Esophagus squamous epithelium (tissue), 5 donors: ENCODE measurements at regions not wholly inside any gene's neighbourhood (a gene's known extent, or its start where the extent isn't known, plus 50 kb on each side); places are given as distances from the start of the nearest gene placed in this dataset.

Experiments
- DNase-seq: peaks from one replicate; lab custom pipeline; 2025; lab: John Stamatoyannopoulos, UW
- H3K27ac ChIP-seq, 4 donors: fragments of 200-600 bp; sonication (generic); one replicate each; pipeline ENCODE4 v1.5.1; 2016 to 2019; ENCODE audit warnings: mild to moderate bottlenecking in 1 of 4
- H3K27me3 ChIP-seq, 4 donors: fragments of 200-600 bp; sonication (generic); 1 replicate in 3 of 4; 2 replicates in 1 of 4; pipeline versions ENCODE4 v1.5.1 to v1.6.0; 2017 to 2021; ENCODE audit warnings: antibody characterized with exemption in 1 of 4
- H3K36me3 ChIP-seq, 3 donors: fragments of 200-600 bp; sonication (generic); one replicate each; pipeline ENCODE4 v1.5.1; 2016 to 2019
- H3K4me1 ChIP-seq, 3 donors: fragments of 200-600 bp; sonication (generic); one replicate each; pipeline ENCODE4 v1.5.1; 2017 to 2019
- H3K4me3 ChIP-seq, 4 donors: fragments of 200-600 bp; sonication (generic); 1 replicate in 3 of 4; 2 replicates in 1 of 4; pipeline ENCODE4 v1.5.1; 2016 to 2019; ENCODE audit warnings: mild to moderate bottlenecking in 2 of 4, moderate library complexity in 1 of 4
- H3K9me3 ChIP-seq, 3 donors: fragments of 200-600 bp; sonication (generic); one replicate each; pipeline ENCODE4 v1.5.1; 2016 to 2019
- POLR2A ChIP-seq, 4 donors: fragments of 450-650 bp; IDR thresholded peaks; one replicate each; pipeline ENCODE4 v1.6.1; 2017; ENCODE audit warnings: antibody characterized with exemption in 4 of 4, mild to moderate bottlenecking in 4 of 4, moderate library complexity in 3 of 4
- WGBS, 2 donors: methylation state at CpG; one replicate each; pipeline ENCODE4 v1.1.5; 2018; 5-methylcytosine and 5-hydroxymethylcytosine counted together
- intact Hi-C: fragments of 100-400 bp; cut with DNase I; formaldehyde crosslinking; loops from one replicate; pipeline ENCODE4 v1.15.0; 2022
- TF ChIP-seq, protein P1 (sequence below), 6 experiments: fragments of 450-650 bp in 4 of 6; fragments of 200-600 bp in 2 of 6; sonication (generic) in 2 of 6; IDR thresholded peaks; one replicate each; pipeline ENCODE4 v1.5.1; 2016 to 2019; ENCODE audit warnings: antibody characterized with exemption in 6 of 6, mild to moderate bottlenecking in 4 of 6, moderate library complexity in 4 of 6
- donor health status: DM: yes; HTN: yes; CAD: no.

DNA sequence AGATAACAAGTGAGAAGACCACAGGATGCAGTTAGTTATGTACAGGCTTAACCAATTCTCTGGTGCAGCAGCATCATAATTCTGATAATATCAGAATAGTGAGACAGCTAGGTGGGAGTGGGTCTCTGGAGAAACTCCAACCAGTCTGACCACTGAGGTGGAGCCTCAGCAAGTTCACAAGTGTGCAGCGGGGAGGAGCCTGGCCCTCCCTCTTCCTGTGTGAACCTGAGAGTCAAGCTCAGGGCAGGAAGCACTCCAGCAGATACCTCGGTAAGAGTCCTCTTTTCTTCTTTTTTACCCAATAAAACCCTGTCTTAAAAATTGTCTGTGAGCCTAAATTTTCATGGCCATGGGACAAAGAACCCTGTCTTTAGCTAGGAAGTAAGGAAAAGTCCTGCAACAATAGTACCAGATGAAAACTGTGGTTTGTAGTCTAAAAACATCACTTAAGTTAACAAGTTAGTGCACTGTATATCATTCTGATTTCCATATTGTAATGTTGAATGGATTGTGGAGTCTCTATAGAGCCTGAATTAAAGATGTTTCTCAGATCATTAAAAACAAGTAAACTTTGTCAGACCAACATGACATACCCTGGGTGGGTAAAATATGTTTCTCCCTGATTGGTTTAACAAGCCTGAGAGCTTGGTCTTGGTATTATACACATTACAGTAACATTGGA lies 370.8 kb downstream of the TMEM182 start:
- intact Hi-C loops, result no loop called here
- Histone ChIP-seq H3K27ac (no peak overlapping the region), H3K9me3 (peaks cover 0 to 5% (median 0%) of the 10 kb centered on the region in 3 donors), H3K4me3 (no peak overlapping the region), H3K27me3 (no peaks in the 10 kb centered on the region), H3K36me3 (no peaks in the 10 kb centered on the region), H3K4me1 (no peaks in the 10 kb centered on the region)
- no peak for DNase-seq
- 58 to 66% methylated on average over 2 of the region's 2 CpGs for WGBS, 2 donors
- TF ChIP-seq POLR2A (IDR thresholded peaks at IDR 0.05), result no peak
- TF ChIP-seq, protein P1, sequence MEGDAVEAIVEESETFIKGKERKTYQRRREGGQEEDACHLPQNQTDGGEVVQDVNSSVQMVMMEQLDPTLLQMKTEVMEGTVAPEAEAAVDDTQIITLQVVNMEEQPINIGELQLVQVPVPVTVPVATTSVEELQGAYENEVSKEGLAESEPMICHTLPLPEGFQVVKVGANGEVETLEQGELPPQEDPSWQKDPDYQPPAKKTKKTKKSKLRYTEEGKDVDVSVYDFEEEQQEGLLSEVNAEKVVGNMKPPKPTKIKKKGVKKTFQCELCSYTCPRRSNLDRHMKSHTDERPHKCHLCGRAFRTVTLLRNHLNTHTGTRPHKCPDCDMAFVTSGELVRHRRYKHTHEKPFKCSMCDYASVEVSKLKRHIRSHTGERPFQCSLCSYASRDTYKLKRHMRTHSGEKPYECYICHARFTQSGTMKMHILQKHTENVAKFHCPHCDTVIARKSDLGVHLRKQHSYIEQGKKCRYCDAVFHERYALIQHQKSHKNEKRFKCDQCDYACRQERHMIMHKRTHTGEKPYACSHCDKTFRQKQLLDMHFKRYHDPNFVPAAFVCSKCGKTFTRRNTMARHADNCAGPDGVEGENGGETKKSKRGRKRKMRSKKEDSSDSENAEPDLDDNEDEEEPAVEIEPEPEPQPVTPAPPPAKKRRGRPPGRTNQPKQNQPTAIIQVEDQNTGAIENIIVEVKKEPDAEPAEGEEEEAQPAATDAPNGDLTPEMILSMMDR (IDR thresholded peaks at IDR 0.05), result no peak

DNA sequence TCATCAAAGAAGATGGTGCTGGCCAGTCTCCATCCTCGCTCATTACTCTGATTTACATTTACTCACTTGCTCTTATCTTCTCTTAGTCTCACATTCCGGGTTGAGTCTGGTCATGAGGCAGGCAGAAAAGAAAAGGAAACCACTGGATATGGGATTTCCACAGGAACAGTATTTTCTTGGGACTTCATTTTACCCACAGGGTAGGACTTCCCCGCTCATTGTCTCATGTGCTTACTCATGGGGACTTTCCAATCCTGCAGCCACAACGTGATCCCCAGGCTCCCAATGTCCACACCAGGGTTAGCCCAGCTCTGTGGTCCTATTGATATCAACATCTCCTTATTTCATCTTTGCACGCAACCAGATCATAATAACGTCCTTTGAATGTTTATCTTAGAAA lies 373.8 kb downstream of the TMEM182 start:
- no peaks in the 10 kb centered on the region for H3K27me3 ChIP-seq
- H3K4me1 ChIP-seq, result no peaks in the 10 kb centered on the region
- no peak for DNase-seq
- peaks cover 0 to 5% (median 0%) of the 10 kb centered on the region in 3 donors for H3K9me3 ChIP-seq
- intact Hi-C loops, result no loop called here
- no peaks in the 10 kb centered on the region for H3K36me3 ChIP-seq
- H3K27ac ChIP-seq, result no peak overlapping the region
- 45 to 56% methylated on average over 6 of the region's 6 CpGs for WGBS, 2 donors
- H3K4me3 ChIP-seq, result no peak overlapping the region
- no peak for TF ChIP-seq POLR2A (IDR thresholded peaks at IDR 0.05)
- TF ChIP-seq, protein P1 (IDR thresholded peaks at IDR 0.05), result no peak

DNA sequence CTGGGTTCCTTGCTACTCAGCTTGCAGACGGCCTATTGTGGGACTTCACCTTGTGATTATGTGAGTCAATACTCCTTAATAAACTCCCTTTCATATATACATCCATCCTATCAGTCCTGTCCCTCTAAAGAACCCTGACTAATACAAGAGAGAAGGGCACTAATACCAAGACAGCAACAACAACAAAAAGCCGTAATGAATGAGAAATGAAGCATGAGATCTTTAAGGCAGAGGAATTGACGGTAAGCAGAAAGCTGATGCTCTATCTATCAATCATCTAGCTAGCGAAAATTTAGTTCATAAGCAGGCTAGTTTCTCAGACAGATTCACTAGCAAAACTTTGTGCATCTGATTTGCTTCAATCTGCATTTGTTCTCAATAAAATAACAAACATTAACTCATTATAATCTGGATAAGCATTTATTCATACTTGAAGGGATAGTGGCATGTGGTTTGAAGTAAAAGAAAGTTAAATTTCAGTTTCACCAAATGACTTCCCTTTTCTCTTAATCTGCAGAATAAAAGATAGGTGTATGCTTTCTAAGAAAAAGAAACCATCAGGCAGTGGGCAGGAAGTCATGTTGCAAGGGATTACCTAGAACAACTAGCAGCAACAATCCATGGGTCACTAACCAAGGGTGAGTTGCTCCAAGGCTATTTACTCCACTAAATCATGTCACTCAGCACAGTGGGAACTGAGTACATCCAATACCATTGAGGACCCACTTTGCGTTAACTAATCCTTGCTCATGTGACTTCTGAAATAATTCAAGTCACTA lies 376.5 kb downstream of the TMEM182 start:
- Histone ChIP-seq H3K27ac (no peak overlapping the region), H3K27me3 (no peaks in the 10 kb centered on the region), H3K4me1 (no peaks in the 10 kb centered on the region), H3K4me3 (no peak overlapping the region), H3K9me3 (peaks cover 0 to 5% (median 0%) of the 10 kb centered on the region in 3 donors), H3K36me3 (no peaks in the 10 kb centered on the region)
- 78 to 79% methylated on average over 5 of the region's 5 CpGs for WGBS, 2 donors
- no peak for DNase-seq
- intact Hi-C loops, result no loop called here
- no peak for TF ChIP-seq POLR2A (IDR thresholded peaks at IDR 0.05)
- TF ChIP-seq, protein P1 (IDR thresholded peaks at IDR 0.05), result no peak

DNA sequence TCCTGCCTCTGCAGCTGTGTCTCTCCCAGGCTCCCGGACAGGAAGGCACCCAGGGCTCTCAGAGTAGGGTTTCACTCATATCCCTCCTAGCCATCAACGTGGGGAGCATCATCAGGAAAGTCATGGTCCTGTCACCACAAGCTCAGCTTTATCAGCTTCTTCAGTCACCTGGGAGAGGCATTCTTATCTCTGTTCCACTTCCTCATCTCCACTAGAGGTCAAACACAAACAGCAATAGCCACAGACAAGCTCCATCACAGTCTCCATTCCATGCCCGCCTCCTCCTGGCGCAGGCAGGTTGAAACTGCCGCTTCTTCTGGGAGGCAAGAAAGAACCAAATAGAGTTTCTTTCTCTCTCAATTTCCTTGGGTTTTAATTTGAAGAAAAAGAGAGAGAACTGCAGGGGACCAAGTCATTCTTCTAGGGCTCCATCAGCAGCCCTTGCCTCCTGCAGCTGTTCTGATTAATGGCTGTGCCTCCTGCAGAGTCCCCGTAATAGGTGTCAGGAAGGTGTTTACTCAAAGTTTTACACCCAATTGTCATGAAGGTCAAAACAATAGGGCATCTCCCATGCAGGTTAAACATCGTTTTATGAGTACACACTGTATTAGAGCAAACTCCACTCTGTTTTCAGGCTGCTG lies 377.9 kb downstream of the TMEM182 start:
- no peaks in the 10 kb centered on the region for H3K27me3 ChIP-seq
- 34 to 38% methylated on average over 5 to 6 of the region's 7 CpGs for WGBS, 2 donors

More for the DNA sequence above, 377.9 kb downstream of the TMEM182 start:
- intact Hi-C loops, result no loop called here
- H3K9me3 ChIP-seq, result peaks cover 0 to 5% (median 0%) of the 10 kb centered on the region in 3 donors
- H3K4me3 ChIP-seq, result no peak overlapping the region
- H3K27ac ChIP-seq, result no peak overlapping the region
- no peaks in the 10 kb centered on the region for H3K4me1 ChIP-seq
- TF ChIP-seq, protein P1 (IDR thresholded peaks at IDR 0.05), result no peak
- no peak for TF ChIP-seq POLR2A (IDR thresholded peaks at IDR 0.05)
- H3K36me3 ChIP-seq, result no peaks in the 10 kb centered on the region
- no peak for DNase-seq
